ENCODE measurements at regions not wholly inside any gene's neighbourhood (a gene's known extent, or its start where the extent isn't known, plus 50 kb on each side); places are given as distances from the start of the nearest gene placed in this dataset.

- Histone ChIP-seq H3K36me3 (no peaks in the 10 kb centered on the region), H3K4me3 (no peak overlapping the region), H3K27me3 (no peaks in the 10 kb centered on the region), H3K27ac (no peak overlapping the region), H3K9ac (ENCODE audit: low read depth in 2 of 2, low read length in 2 of 2) (no peak overlapping the region), H3K4me1 (no peaks in the 10 kb centered on the region), H3K9me3 (no peaks in the 10 kb centered on the region)
- TF ChIP-seq, protein P1, sequence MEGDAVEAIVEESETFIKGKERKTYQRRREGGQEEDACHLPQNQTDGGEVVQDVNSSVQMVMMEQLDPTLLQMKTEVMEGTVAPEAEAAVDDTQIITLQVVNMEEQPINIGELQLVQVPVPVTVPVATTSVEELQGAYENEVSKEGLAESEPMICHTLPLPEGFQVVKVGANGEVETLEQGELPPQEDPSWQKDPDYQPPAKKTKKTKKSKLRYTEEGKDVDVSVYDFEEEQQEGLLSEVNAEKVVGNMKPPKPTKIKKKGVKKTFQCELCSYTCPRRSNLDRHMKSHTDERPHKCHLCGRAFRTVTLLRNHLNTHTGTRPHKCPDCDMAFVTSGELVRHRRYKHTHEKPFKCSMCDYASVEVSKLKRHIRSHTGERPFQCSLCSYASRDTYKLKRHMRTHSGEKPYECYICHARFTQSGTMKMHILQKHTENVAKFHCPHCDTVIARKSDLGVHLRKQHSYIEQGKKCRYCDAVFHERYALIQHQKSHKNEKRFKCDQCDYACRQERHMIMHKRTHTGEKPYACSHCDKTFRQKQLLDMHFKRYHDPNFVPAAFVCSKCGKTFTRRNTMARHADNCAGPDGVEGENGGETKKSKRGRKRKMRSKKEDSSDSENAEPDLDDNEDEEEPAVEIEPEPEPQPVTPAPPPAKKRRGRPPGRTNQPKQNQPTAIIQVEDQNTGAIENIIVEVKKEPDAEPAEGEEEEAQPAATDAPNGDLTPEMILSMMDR (IDR thresholded peaks at IDR 0.05): no peak
- intact Hi-C loops (cut with DNase I): no loop called here
- DNase-seq: no peak
These were observed 80.3 kb upstream of the TAF1B start for GRCh38 chr2:9762941-9763340.

GRCh38 chr2:9763356-9764152, 79.7 kb upstream of the TAF1B start:
- no peak overlapping the region for H3K27ac ChIP-seq
- H3K9me3 ChIP-seq: no peaks in the 10 kb centered on the region
- no peaks in the 10 kb centered on the region for H3K4me1 ChIP-seq
- TF ChIP-seq, protein P1 (IDR thresholded peaks at IDR 0.05): no peak
- no peak for DNase-seq
- intact Hi-C loops (cut with DNase I): no loop called here
- H3K36me3 ChIP-seq: no peaks in the 10 kb centered on the region
- no peak overlapping the region for H3K4me3 ChIP-seq
- H3K27me3 ChIP-seq: no peaks in the 10 kb centered on the region
- H3K9ac ChIP-seq (ENCODE audit: low read depth in 2 of 2, low read length in 2 of 2): no peak overlapping the region

DNA sequence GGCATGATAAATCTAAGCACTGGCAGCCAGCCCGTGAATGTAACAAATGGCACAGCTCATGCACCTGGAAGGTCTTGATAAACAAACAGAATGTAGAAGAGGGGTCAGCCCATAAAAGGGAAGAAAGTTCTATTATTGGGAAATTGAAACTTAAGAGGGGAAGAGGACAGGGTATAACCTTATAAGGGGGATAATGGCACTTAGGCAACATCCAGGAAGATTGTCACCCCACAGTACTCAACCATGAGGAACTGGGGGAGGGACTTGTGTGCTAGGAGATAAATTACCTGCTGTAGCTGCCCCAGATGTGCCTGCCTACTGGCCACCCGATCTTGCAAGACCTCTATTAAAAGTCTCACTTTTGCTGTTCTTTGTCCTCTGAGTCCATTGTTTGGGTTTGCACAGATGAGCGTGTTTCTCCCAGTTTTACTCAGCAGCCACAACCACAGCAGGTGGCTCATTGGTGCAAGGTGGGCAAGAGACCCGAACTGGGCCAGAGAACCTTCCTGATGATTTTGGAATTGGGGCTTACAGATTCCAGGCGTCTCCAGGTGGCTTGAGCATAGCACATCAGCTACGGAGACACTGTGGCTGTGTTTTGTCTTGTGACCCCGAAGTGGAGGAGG, 79.0 kb upstream of the TAF1B start:
- Histone ChIP-seq H3K4me3 (no peak overlapping the region), H3K27me3 (no peaks in the 10 kb centered on the region), H3K36me3 (no peaks in the 10 kb centered on the region), H3K4me1 (no peaks in the 10 kb centered on the region), H3K9ac (ENCODE audit: low read depth in 2 of 2, low read length in 2 of 2) (no peak overlapping the region), H3K27ac (no peak overlapping the region), H3K9me3 (no peaks in the 10 kb centered on the region)
- no peak for DNase-seq
- intact Hi-C loops (cut with DNase I): no loop called here
- TF ChIP-seq, protein P1 (IDR thresholded peaks at IDR 0.05): no peak

DNA sequence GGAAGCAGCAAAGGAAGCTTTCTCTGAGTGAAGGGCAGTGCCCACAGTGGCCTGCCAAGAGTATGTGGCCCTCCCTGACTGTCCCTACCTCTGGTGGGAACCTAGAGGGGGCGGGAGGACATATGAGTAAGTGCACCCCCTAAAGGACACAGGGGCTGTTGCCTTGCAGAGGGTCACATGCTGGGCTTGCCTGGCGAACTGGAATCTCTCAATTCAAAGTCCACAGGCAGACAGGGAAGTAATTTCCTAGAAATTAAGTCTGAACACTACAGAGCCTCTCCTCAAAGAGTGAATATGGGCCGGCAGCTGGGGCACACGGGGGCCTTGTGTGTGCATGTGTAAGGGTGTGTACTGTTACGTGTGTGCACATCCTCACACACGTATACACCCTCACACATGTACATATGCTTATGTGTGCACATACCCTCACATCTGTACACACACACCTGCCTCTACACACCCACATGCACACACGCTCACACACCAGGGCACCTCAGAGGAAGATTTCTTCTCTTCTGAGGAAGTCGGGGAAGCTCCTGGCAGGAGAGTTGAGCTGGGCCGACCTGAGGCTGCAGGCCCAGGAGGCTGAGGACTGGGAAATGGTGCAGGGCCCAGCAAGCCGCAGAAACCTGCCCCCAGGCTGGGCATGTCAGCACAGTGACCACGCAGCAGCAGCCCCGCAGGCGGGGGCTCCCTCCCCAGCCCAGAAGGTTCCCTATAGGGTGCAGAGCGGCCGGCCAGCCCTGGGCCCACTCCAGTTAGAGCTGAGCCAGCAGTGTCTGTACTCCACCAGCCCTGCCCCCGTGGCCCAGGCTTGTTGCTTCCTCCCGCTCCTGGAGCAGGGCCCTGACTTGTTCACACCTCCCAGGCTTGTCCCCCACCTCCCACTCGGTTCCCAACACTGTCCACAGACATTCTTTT, 77.4 kb upstream of the TAF1B start:
- no peak overlapping the region for H3K27ac ChIP-seq
- no peak overlapping the region for H3K9ac ChIP-seq (ENCODE audit: low read depth in 2 of 2, low read length in 2 of 2)
- TF ChIP-seq, protein P1 (IDR thresholded peaks at IDR 0.05): no peak
- no peak for DNase-seq
- no peaks in the 10 kb centered on the region for H3K27me3 ChIP-seq
- no peaks in the 10 kb centered on the region for H3K4me1 ChIP-seq
- no peaks in the 10 kb centered on the region for H3K36me3 ChIP-seq
- intact Hi-C loops (cut with DNase I): no loop called here
- H3K4me3 ChIP-seq: no peak overlapping the region
- H3K9me3 ChIP-seq: no peaks in the 10 kb centered on the region

DNA sequence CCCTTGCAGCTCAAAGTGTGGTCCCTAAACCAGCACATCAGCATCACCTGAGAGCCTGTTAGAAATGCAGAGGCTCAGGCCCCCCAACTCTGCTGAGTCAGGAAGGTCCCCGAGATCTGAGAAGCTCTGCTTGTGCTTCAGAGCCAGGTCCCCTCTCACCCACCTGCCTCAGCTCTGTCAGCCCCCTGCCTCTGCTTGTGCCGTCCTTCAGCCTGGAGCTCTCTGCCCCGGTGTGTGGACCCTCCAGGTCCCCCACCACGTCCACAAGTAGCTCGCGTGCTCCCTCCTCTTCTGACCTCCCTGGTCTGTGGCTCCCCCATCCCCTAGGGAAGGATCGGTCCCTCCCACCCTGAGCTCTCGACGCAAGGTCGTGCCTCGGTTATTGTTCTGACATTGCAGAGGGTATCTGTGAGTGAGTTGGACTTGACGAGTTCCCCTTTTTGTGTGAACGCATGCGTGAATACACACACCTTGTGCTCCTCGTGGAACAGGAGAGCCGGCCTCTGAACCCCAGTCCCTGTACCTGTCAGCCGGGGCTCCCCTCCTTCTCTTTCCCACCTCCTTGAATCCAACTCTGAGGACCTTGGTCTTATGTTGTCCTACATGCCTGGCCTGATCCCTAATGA, 75.5 kb upstream of the TAF1B start:
- no peaks in the 10 kb centered on the region for H3K9me3 ChIP-seq
- TF ChIP-seq, protein P1 (IDR thresholded peaks at IDR 0.05): no peak
- H3K4me1 ChIP-seq: no peaks in the 10 kb centered on the region
- H3K27me3 ChIP-seq: no peaks in the 10 kb centered on the region
- intact Hi-C loops (cut with DNase I): no loop called here
- H3K4me3 ChIP-seq: no peak overlapping the region
- H3K36me3 ChIP-seq: no peaks in the 10 kb centered on the region
- H3K27ac ChIP-seq: no peak overlapping the region
- DNase-seq: no peak
- H3K9ac ChIP-seq (ENCODE audit: low read depth in 2 of 2, low read length in 2 of 2): no peak overlapping the region

Measured in colonic mucosa (tissue), 4 donors.